B cell (primary cell): ENCODE measurements at regions not wholly inside any gene's neighbourhood (a gene's known extent, or its start where the extent isn't known, plus 50 kb on each side); places are given as distances from the start of the nearest gene placed in this dataset.

Experiments used
- CTCF ChIP-seq: fragments of 200-600 bp; IDR thresholded peaks from one replicate; pipeline ENCODE4 v1.8.0; 2022; ENCODE audit warnings: antibody characterized with exemption, mild to moderate bottlenecking
- EZH2 ChIP-seq: IDR thresholded peaks from 2 replicates; pipeline ENCODE4 v1.6.1; 2012; ENCODE audit warnings: borderline replicate concordance, low read depth, mild to moderate bottlenecking, moderate library complexity, low read length; ENCODE audit not compliant: insufficient read depth, poor library complexity, severe bottlenecking

GRCh38 chr10:130263289-130263688 is 127.1 kb downstream of the GLRX3 start:
- TF ChIP-seq CTCF = no peak
- TF ChIP-seq EZH2 = no peak
